T-helper 22 cell (primary cell): ENCODE measurements at regions not wholly inside any gene's neighbourhood (a gene's known extent, or its start where the extent isn't known, plus 50 kb on each side); places are given as distances from the start of the nearest gene placed in this dataset.

Experiments used
- DNase-seq: peaks from one replicate; pipeline ENCODE4 v3.0.0-alpha.2; 2020; ENCODE audit warnings: low read depth

DNA sequence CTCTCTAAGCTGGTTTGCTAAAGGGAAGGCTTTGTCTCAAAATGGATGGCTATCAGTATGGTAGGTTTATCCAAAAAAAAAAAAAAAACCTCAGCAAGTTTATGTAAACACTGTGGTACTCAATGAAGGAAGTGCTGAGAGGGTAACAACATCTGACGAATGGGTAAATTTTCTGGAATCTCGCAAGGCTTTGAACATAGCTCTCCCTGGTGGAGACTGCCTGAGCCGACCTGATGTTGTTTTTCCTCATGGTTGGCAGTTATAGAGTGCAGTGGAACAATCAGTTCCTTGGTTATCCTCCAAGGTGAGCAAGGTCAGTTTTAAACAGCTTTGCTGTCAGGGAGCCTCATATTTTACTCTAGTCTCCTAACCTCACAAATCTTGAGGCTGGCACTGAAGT is 94.6 kb downstream of the ZPLD1 start:
- DNase-seq = no peak

- DNase-seq = no peak
Observed at GRCh38 chr3:102530415-102531181, 95.8 kb downstream of the ZPLD1 start.

DNA sequence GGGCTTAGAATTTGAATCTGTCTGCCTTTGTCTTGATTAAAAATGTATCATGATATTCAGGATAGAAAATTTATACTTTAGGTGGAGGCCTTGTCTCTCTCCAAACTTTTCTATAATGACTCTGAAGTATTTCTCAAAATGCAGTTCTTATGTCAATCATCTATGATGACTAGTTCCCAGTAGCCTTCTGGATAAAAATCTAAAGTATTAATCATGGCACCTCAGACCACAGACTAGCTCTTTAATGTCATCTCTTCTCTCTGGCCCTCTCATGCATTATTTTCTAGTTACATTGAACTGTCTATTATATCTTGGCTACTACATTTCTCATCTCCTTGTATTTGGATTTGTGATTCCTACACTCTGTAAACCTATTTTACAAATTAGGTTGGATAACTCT is 96.9 kb downstream of the ZPLD1 start:
- no peak for DNase-seq

GRCh38 chr3:102532901-102533300 is 98.1 kb downstream of the ZPLD1 start:
- DNase-seq = no peak

DNA sequence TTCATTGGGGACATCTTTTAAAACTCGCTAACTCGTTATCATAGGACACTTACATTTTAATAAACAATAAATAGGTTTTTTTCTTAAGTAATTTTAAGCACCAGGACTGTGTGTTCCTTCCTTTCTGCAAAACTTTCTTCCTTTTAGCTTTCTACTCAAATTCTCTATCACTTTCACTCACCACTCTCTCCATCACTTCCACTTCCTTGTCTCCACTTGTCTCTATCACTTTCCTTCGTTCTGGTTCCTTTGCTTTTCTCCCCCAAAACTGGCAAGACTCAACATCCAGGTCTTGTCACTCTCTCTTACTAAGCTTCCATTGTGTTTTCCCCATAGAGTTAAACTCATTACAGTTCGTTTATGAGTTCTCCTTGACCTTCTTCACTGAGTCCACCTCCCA is 99.0 kb downstream of the ZPLD1 start:
- no peak for DNase-seq

DNA sequence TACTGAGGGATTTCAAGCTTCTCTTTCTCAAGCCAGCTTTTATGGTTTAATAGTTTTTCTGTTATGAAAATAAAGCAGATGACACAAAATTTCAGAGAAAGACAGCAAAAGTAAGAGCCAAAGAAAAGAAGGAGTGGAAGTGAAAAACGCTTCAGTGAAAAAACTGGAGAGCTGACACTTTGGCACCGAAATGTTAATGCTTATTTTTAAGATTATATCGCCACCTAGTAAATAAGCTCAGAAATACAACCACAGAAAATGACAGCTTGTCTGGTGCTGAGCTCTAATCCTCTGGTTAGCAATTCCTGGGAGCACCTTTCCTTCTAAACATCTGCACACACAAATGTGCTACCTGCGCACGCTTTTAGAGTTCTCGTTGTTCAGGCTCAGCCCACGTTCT is 101.6 kb downstream of the ZPLD1 start:
- no peak for DNase-seq

DNA sequence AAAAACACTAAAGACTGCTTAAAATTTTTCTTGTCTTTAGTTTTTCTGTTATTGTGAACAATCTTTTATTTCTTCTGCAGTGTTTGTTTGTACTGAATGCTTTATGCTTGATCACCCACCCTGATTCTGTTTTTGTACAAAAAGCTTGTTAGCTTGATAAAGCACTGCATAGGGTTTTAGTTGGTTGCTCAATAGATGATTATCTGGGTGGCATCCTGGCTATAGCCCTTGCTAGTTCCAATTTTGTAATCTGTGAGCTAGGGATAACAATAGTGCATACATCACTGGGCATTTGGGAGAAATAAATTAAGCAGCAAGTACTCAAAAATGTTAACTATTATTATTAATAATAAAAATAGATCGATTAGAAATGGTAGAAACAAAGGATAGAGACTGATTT is 102.3 kb downstream of the ZPLD1 start:
- DNase-seq = no peak

- no peak for DNase-seq
Observed at GRCh38 chr3:102544741-102545140, 109.9 kb downstream of the ZPLD1 start.

GRCh38 chr3:102545276-102545675 is 110.5 kb downstream of the ZPLD1 start:
- no peak for DNase-seq

DNA sequence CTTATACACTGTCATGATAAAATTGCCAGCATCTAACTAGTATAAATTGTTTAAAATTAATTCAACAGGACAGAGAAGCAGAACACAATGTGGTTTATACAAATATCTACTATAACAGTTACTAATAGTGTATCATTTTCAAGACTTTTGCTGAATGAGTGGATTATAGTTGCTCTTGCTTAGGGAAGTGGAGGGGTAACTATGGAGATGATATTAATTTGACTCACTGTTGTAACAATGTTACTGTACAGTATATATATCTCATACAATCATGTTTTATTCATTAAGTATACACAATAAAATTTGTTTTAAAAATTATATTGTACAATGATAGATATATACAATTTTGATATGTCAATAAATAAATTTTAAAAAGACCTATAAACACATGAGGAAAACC is 119.1 kb downstream of the ZPLD1 start:
- no peak for DNase-seq

GRCh38 chr3:102570511-102570910 is 135.7 kb downstream of the ZPLD1 start:
- no peak for DNase-seq

- DNase-seq = no peak
Observed at GRCh38 chr3:102571006-102571405, 136.2 kb downstream of the ZPLD1 start.

DNA sequence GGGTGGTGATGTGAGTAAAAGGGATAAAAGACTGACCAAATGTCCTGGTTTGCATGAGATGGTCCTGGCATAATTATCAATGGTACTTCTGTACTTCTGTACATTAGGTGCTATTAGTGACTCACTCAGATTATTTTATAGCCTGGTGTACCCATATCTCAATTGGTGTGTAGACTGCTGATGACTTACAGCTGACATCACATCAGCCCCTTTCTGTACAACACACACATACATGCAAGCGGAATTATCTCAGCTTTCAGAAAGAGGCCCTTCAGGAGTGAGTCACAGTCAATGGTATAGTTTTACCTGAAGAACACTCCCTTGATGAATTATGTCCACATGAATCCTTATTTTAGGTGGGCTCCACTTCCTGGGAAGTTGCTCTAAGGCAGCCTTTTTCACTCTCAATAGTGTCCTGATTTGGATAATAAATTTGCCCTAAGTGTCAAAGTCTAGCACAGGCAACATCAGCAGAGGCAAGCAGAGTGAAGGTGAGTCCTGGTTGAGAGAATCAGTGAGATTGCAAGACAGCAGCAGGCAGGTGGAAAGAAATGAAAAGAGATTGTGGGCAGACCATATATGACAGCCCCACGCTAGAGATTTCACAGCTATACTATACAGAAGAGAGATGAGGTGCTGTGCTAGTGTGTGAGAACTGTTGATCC is 137.0 kb downstream of the ZPLD1 start:
- no peak for DNase-seq

DNA sequence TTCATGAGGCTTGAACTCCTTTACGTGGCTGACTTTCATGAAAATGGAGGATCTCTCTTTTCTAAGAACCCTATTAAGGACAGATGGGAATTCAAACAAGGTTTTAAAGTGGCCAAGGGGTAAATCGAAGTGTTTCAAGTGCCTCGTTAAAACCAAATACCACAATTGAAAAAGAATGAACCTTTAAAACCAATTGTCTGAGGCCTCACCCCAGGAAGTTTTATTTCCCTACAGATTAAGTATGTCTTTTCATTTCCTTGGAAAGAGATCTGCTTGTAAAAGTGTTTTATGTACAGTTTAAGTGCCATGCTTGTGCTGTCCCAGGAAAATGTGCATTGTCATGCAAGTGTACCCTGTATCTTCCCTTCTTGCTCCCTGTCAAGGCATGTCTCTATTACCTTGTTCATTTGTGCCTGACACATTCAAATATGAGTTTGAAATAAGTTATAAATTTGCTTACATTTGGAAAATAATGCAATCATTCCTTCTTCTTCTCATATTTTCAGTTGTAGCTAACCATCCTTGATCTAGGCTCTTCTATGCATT is 138.7 kb downstream of the ZPLD1 start:
- DNase-seq = no peak

DNA sequence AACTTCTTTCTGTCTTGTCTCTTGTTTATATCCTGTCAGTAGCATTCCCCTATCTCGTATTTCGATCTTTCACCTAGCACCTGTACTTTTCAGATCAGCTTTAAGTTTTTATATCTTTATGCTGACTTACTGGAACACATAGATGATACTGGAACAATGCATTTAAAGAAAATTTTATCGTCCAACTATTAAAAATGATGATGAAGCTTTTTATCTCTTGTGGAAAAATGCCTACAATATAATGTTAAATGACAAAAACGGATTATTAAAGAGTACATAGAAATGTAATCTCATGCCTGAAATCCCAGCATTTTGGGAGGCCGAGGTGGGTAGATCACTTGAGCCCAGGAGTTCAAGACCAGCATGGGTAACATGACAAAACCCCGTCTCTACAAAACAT is 139.5 kb downstream of the ZPLD1 start:
- DNase-seq = no peak

GRCh38 chr3:102576651-102577050 is 141.8 kb downstream of the ZPLD1 start:
- DNase-seq = no peak

- no peak for DNase-seq
Observed at GRCh38 chr3:102577082-102577789, 142.4 kb downstream of the ZPLD1 start.

GRCh38 chr3:102580760-102581159 is 145.9 kb downstream of the ZPLD1 start:
- no peak for DNase-seq

GRCh38 chr3:102586485-102586884 is 151.7 kb downstream of the ZPLD1 start:
- DNase-seq = no peak

GRCh38 chr3:102593812-102594602 is 159.2 kb downstream of the ZPLD1 start:
- DNase-seq = no peak

GRCh38 chr3:102595057-102595456 is 160.2 kb downstream of the ZPLD1 start:
- DNase-seq = no peak
